Kasumi-1 (cell line): ENCODE measurements at regions not wholly inside any gene's neighbourhood (a gene's known extent, or its start where the extent isn't known, plus 50 kb on each side); places are given as distances from the start of the nearest gene placed in this dataset.
"Not testable (repeated sequence)": the region's sequence is repeated elsewhere in the genome, so short reads cannot be mapped to it uniquely, and the experiment has no call there.

ENCODE experiments used
- DNase-seq, 2 experiments: peaks; one replicate each; lab custom pipeline; 2025; lab: John Stamatoyannopoulos, UW

- peak; percentile 19 to 37 for DNase-seq
These were observed 765.1 kb downstream of the KCNA4 start for GRCh38 chr11:29251738-29252137.

GRCh38 chr11:29249713-29250112 lies 767.1 kb downstream of the KCNA4 start:
- DNase-seq = no peak

- DNase-seq = no peak
These were observed 772.5 kb downstream of the KCNA4 start for GRCh38 chr11:29244355-29244754.

DNA sequence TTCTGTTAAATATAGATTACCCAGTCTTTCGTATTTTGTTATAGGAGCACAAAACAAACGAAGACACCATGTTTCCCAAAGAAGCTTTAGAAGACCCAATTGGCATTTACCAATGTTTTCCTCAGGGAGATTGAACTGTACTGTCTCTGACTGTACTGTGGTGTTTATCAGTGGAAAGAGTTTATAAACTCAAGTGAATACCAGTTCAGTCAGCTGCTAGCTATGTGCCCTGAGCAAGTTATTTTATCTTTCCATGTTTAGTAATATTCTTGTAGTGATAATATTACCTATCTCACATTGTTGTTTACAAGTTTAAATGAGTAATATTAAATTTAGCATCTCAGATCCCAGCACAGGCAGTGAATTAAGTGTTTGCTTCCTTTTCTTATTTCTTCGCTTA lies 773.2 kb downstream of the KCNA4 start:
- no peak for DNase-seq

DNA sequence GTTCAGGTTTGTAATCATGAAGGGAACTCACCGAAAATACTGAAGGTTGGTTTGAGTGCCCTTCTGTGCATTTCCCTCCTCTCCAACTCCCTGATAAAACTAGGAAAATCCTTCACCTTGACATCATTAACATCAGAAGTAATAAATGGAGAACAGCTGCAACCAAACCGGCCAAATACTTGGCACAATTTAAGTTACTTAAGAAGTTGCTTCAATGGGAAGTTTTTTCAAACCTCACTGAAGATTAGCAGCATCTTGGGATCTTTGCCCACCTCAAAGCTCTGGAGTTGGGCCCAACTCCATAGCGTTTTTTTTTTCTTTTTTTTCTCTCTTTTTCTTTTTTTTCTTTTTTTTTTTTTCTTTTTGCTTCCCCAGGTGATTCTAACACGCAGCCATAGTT lies 784.8 kb downstream of the KCNA4 start:
- DNase-seq = no peak

GRCh38 chr11:29231586-29231985 lies 785.2 kb downstream of the KCNA4 start:
- DNase-seq = no peak

- DNase-seq = no peak
These were observed 789.0 kb downstream of the KCNA4 start for GRCh38 chr11:29227811-29228210.

- DNase-seq = no peak
These were observed 792.0 kb downstream of the KCNA4 start for GRCh38 chr11:29224739-29225384.

- not testable (repeated sequence) for DNase-seq
These were observed 797.3 kb downstream of the KCNA4 start for GRCh38 chr11:29219531-29219930.

- no peak for DNase-seq
These were observed 798.9 kb downstream of the KCNA4 start for GRCh38 chr11:29217901-29218300.

DNA sequence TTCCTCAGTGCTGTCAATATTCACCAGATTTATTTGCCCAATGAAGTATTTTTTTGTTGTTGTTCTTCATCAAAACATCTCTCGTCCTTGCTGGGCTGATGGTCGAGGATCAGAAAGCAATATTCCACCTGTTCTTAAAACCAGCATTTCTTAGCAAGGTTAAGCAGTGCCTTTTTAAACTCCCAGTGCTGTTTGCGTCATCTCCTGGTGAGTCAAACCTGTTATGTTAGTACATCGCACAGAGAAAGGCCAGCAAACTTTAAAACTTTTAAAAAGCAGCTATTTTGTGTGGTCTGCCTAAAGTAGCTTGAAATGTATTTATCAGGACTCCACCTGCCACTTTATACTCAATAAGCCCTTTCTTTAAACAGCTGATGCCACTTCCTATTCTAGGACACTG lies 802.0 kb downstream of the KCNA4 start:
- no peak for DNase-seq

DNA sequence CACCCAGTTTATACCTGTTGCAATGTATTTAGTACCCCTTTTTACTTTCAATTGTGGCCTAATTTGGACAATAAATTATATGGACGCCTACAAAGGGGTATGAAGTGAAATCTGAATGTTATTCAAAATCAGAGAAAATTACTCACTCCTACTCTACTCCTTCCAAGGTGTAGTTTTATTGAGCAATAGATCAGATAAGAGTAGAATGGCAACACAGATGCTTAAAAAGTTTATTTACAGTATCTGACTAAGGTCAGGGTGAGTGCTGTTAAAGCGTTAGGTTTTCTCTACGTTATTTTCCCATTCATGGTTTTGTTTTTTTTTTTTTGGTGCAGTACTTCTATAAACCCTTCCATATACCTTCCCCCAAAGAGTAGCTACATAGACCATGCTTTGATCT lies 805.6 kb downstream of the KCNA4 start:
- DNase-seq = no peak

GRCh38 chr11:29210426-29210825 lies 806.4 kb downstream of the KCNA4 start:
- DNase-seq = no peak

GRCh38 chr11:29208117-29208516 lies 808.7 kb downstream of the KCNA4 start:
- no peak for DNase-seq

DNA sequence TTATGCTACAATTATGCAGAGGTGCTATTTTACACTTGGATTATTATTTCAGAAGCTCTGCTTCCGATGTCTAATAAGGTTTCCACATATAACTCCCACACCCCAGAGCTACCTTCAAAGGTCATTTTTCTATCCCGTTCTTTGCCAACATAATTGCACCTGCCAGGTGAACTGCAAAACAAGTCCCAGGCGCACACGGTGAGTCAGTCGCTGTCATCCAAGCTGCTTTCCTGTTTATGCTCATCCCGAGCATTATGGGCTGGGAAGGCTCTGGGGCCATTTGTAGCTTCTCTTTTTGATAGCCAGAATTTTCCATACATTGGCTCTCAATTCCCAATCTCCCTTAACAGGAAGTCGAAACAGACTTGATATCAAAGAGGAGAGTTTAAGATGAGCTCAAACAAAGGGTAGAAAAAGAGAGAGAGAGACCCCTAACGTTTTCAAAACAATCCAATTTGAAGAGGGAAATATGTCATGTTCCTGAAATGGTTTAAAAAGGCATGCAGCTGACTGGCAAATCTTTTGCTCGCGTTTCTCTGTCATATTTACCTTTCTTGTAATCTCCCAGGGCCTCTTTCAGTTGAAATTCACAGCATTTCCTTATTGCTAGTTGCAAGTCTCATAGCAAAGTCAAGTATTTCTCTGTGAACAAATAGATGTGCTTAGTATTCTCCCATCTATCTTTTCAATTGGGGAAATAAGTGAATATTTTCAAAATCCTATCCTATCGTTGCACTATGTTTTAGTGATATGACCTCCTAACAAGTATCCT lies 815.9 kb downstream of the KCNA4 start:
- DNase-seq = no peak

GRCh38 chr11:29190313-29190712 lies 826.5 kb downstream of the KCNA4 start:
- DNase-seq = no peak

DNA sequence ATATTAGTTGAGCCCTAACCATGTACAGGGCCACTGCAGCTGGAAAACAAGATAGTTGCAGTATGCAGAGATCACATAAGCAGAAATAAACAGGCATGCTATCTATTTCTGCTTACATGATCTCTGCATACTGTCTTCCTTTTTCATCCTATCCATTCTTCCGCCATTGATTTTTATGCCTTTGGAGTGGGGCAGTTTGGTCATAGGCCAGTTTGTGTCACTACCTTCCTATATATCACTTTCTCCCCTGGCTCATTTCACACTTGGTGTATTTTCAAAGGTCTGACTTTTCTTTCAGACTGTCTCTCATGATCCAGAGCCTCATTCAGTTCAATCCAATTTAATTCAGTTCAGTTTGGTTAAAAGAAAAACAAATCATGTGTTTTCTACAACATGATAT lies 829.6 kb downstream of the KCNA4 start:
- no peak for DNase-seq

DNA sequence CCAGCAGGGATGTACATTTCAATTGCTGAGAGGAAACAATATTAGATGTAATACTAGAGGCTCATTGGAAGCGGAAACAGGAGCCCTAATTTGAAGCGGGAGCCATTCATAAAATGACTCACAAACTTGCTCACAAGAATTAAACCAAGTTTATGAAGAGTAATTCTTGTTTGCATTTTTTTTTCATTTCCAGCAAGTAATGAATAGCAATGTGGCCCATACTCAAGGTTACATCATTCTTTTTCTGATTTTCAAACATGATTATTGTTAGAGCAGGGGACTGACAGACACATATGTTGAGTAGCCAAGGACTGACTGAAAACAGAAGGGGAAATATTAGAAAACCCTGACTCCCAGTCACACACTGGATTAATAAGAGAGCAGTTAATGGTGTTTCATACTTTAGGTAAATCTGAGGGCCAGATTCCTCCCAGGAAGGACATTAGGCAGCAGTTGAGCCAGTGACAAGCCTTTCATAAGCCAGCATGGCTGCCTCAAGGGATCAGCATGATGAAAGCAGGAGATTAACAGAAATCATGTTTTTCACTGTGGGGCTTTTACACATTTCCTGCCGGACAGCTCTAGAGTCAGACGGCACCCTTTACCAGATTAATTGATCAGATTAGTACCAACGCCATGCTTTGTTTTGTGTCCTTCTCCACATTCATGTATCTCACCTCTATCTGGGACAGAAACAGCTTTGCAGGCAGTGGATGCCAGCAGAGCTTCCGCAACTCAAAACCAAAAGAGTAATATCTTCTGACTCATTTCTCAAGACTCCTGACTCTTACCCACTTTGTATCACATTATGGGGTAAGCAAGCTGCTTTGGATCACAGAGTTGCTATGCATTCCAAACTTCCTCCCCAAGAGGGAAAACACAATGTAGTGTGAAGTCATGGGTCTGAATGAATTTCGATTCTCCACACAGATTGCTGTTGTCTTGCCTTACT lies 831.6 kb downstream of the KCNA4 start:
- no peak for DNase-seq

GRCh38 chr11:29183301-29183700 lies 833.5 kb downstream of the KCNA4 start:
- DNase-seq = no peak

- DNase-seq = no peak
These were observed 843.2 kb downstream of the KCNA4 start for GRCh38 chr11:29173660-29174062.

GRCh38 chr11:29171360-29171950 lies 845.4 kb downstream of the KCNA4 start:
- DNase-seq = no peak

GRCh38 chr11:29166306-29166705 lies 850.5 kb downstream of the KCNA4 start:
- no peak for DNase-seq
